Nephron progenitor cell (in vitro differentiated cells): ENCODE measurements at regions not wholly inside any gene's neighbourhood (a gene's known extent, or its start where the extent isn't known, plus 50 kb on each side); places are given as distances from the start of the nearest gene placed in this dataset.

Experiments used
- DNase-seq: peaks from one replicate; pipeline ENCODE4 v3.0.0; 2021
- H3K27ac Mint-ChIP-seq: 2 replicates; pipeline ENCODE4 v1.8.0; 2021; ENCODE audit warnings: mild to moderate bottlenecking, moderate library complexity, mixed read lengths
- H3K27me3 Mint-ChIP-seq: 2 replicates; pipeline ENCODE4 v1.8.0; 2021; ENCODE audit warnings: mild to moderate bottlenecking, low read depth, mixed read lengths; ENCODE audit not compliant: poor library complexity
- H3K36me3 Mint-ChIP-seq: 2 replicates; pipeline ENCODE4 v1.8.0; 2021; ENCODE audit warnings: low read depth, mixed read lengths
- H3K4me1 Mint-ChIP-seq: 2 replicates; pipeline ENCODE4 v1.8.0; 2021; ENCODE audit warnings: mixed read lengths
- H3K4me3 Mint-ChIP-seq: 2 replicates; pipeline ENCODE4 v1.8.0; 2021; ENCODE audit warnings: mild to moderate bottlenecking, moderate library complexity, mixed read lengths
- H3K9me3 Mint-ChIP-seq: 2 replicates; pipeline ENCODE4 v1.8.0; 2021; ENCODE audit warnings: mild to moderate bottlenecking, moderate library complexity, mixed read lengths
- TF ChIP-seq, protein P1 (sequence below): fragments of 200-600 bp; sonication (generic); IDR thresholded peaks from 2 replicates; pipeline ENCODE4 v1.5.0; 2021; ENCODE audit warnings: antibody characterized with exemption

DNA sequence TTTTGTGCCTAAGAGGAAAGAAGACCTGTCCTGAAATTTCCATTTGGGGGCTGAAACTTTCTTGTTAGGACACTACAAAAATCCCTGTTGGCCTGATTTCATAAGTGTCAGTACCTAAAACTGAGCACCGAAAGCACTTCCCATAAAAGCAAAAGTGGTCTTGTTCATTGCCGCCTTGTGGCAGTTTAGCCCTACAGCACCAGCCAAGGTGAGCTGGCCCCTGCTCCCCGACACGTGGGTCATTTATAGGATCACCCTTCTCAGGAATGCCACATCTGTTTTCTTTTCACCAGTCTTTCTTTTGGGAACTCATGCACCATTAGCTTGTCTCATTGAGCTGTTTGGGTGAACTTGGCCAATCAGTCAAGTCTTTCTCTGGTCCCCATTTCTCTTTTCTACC, 155.8 kb upstream of the KAZN start:
- Mint-ChIP-seq H3K27ac (no peak overlapping the region), H3K27me3 (peaks cover 6% of the 10 kb centered on the region), H3K36me3 (no peaks in the 10 kb centered on the region), H3K4me1 (peaks cover 14% of the 10 kb centered on the region), H3K9me3 (no peaks in the 10 kb centered on the region), H3K4me3 (no peak overlapping the region)
- TF ChIP-seq, protein P1, sequence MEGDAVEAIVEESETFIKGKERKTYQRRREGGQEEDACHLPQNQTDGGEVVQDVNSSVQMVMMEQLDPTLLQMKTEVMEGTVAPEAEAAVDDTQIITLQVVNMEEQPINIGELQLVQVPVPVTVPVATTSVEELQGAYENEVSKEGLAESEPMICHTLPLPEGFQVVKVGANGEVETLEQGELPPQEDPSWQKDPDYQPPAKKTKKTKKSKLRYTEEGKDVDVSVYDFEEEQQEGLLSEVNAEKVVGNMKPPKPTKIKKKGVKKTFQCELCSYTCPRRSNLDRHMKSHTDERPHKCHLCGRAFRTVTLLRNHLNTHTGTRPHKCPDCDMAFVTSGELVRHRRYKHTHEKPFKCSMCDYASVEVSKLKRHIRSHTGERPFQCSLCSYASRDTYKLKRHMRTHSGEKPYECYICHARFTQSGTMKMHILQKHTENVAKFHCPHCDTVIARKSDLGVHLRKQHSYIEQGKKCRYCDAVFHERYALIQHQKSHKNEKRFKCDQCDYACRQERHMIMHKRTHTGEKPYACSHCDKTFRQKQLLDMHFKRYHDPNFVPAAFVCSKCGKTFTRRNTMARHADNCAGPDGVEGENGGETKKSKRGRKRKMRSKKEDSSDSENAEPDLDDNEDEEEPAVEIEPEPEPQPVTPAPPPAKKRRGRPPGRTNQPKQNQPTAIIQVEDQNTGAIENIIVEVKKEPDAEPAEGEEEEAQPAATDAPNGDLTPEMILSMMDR: no peak
- DNase-seq: no peak

DNA sequence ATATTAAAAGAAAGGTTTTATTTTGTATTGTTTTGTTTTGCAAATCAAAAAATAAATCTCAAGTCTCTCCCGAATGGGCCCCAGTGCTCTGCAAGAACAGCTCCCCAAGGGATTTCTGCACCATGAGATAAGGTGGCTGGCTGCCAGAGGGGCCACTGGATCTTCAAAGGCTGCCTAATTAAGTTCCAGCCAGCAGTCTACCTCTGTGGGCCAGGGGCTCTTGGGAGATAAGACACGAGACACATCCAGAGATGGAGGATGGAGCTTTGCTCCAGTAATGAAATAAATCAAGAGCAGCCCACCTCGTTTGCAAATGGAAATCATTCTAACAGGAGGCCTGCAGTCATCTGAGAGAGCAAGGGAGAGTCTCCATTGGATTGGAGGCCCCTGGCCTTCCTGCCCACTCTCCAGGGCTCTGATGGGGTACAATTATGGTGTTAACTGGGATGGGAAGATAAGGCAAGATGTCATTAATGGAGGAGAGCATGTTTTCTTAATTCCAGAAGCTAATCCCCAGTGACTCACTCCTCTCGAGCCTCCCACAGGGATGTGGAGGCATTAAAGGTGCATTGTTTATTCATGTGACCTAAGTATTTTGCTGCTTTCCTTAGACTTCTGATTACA, 155.2 kb upstream of the KAZN start:
- TF ChIP-seq, protein P1: no peak
- Mint-ChIP-seq H3K4me1 (peaks cover 14% of the 10 kb centered on the region), H3K27me3 (peaks cover 6% of the 10 kb centered on the region), H3K27ac (peak overlapping the region; percentile 59), H3K4me3 (no peak overlapping the region), H3K9me3 (no peaks in the 10 kb centered on the region), H3K36me3 (no peaks in the 10 kb centered on the region)
- no peak for DNase-seq

DNA sequence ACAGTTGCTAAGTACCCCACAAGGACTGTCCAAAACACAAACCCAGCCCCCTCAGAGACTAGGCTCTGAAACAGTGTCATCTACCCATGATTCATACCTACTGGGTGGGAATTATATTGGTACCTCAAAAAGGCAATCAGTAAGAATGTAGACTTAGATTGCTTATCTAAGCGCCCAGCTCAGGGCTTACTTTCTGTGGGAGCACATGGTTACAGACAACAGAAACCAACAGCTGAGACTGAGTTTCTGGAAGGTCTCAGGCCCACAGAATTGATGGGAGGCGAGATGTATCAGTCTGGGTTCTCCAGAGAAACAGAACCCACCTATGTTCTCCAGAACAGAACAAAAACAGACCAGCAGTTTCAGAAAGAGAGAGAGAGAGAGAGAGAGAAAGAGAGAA, 147.3 kb upstream of the KAZN start:
- H3K9me3 Mint-ChIP-seq: peaks cover 4% of the 10 kb centered on the region
- H3K36me3 Mint-ChIP-seq: no peaks in the 10 kb centered on the region
- no peak overlapping the region for H3K27ac Mint-ChIP-seq
- DNase-seq: no peak
- peaks cover 16% of the 10 kb centered on the region for H3K4me1 Mint-ChIP-seq
- H3K27me3 Mint-ChIP-seq: peaks cover 3% of the 10 kb centered on the region
- TF ChIP-seq, protein P1: no peak
- no peak overlapping the region for H3K4me3 Mint-ChIP-seq

DNA sequence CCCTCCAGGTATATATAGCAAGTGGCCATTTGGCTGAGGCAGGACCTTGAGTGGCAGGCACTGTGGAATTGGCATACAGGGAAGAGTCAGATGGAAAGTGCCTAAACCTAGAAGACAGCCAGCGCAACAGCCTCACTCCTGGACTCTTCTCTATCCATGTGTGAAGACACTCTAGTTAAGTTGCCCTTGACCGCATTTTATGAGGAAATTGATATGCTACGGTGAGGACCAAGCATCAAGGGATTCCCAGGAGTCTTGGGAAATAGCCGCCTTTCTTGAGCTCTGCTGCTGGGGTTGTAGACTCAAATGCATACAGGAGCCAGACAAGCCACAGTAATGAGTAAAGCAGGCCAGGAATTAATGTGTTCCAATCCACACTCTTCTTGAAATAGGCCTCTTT, 145.9 kb upstream of the KAZN start:
- TF ChIP-seq, protein P1: no peak
- Mint-ChIP-seq H3K36me3 (no peaks in the 10 kb centered on the region), H3K27ac (peak overlapping the region; percentile 53), H3K4me1 (peaks cover 16% of the 10 kb centered on the region), H3K4me3 (no peak overlapping the region), H3K9me3 (peaks cover 4% of the 10 kb centered on the region), H3K27me3 (peaks cover 3% of the 10 kb centered on the region)
- no peak for DNase-seq

DNA sequence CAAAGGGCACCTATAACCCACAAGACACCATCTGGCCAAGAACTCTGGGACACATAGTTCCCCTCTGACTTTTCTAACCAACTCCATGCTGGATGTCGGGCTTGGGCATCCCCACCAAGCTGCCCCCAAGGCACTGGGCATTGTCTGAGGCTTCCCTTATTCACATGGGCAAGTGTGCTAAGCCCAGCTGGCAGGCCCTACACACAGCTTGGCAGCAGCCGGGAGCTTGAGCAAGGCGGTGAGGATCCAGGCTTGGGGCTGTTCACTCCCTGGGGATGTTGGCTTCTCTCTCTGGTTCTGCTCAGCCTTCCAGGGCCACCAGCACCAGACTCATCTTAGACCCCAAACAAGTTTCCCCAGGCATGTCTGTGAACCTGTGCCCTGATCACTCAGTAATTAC, 138.3 kb upstream of the KAZN start:
- TF ChIP-seq, protein P1: no peak
- no peak for DNase-seq
- Mint-ChIP-seq H3K4me3 (no peak overlapping the region), H3K4me1 (peaks cover 20% of the 10 kb centered on the region), H3K27ac (no peak overlapping the region), H3K9me3 (no peaks in the 10 kb centered on the region), H3K27me3 (peaks cover 3% of the 10 kb centered on the region), H3K36me3 (no peaks in the 10 kb centered on the region)

DNA sequence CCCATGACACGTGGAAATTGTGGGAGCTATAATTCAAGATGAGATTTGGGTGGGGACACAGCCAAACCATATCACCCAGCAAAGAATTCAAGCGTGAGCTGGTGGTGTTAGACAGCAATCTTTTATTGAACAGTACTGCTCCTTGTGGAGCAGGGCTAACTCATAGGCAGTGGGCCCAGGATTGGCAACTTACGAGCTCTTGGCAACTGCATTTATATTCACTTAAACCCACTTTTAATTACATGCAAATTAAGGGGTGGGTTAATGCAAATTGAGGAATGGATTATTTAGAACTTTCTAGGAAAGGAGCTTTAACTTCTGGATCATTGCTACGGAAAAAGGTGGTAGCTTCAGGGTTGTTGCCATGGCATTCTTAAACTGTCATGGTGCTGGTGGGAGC, 135.6 kb upstream of the KAZN start:
- H3K4me3 Mint-ChIP-seq: no peak overlapping the region
- H3K36me3 Mint-ChIP-seq: no peaks in the 10 kb centered on the region
- TF ChIP-seq, protein P1: no peak
- H3K27ac Mint-ChIP-seq: no peak overlapping the region
- peaks cover 3% of the 10 kb centered on the region for H3K27me3 Mint-ChIP-seq
- H3K4me1 Mint-ChIP-seq: peaks cover 20% of the 10 kb centered on the region
- no peaks in the 10 kb centered on the region for H3K9me3 Mint-ChIP-seq
- DNase-seq: no peak
